Astrocyte of the cerebellum (primary cell): ENCODE measurements at regions not wholly inside any gene's neighbourhood (a gene's known extent, or its start where the extent isn't known, plus 50 kb on each side); places are given as distances from the start of the nearest gene placed in this dataset.

Experiments used
- DNase-seq: peaks from one replicate; pipeline ENCODE4 v3.0.0-alpha.2; 2011; ENCODE audit warnings: low read depth
- H3K4me3 ChIP-seq: 2 replicates; pipeline ENCODE4 v1.5.1; 2011; ENCODE audit warnings: mild to moderate bottlenecking, low read depth, low read length, moderate library complexity
- CTCF ChIP-seq: IDR thresholded peaks from 2 replicates; pipeline ENCODE4 v1.5.1; 2012; ENCODE audit warnings: low read length, low read depth, moderate library complexity, mild to moderate bottlenecking; ENCODE audit errors: missing control alignments
- in situ Hi-C: cut with HindIII; loops from 2 replicates; pipeline ENCODE4 v1.10.0; 2017; ENCODE audit warnings: low sequenced_read_pairs

GRCh38 chr11:127726367-127726766 is 725.8 kb upstream of the KIRREL3 start:
- H3K4me3 ChIP-seq = no peak overlapping the region
- in situ Hi-C loops = no loop called here
- no peak for DNase-seq
- no peak for TF ChIP-seq CTCF

GRCh38 chr11:127723714-127724113 is 723.1 kb upstream of the KIRREL3 start:
- in situ Hi-C loops = no loop called here
- DNase-seq = no peak
- TF ChIP-seq CTCF = no peak
- no peak overlapping the region for H3K4me3 ChIP-seq

- DNase-seq = no peak
- in situ Hi-C loops = no loop called here
- TF ChIP-seq CTCF = no peak
- H3K4me3 ChIP-seq = no peak overlapping the region
Measured at GRCh38 chr11:127713226-127713625, 712.7 kb upstream of the KIRREL3 start.

GRCh38 chr11:127711748-127712147 is 711.2 kb upstream of the KIRREL3 start:
- in situ Hi-C loops = no loop called here
- TF ChIP-seq CTCF = no peak

GRCh38 chr11:127710831-127711230 is 710.3 kb upstream of the KIRREL3 start:
- DNase-seq = no peak
- no peak for TF ChIP-seq CTCF

More at GRCh38 chr11:127711748-127712147, 711.2 kb upstream of the KIRREL3 start:
- no peak overlapping the region for H3K4me3 ChIP-seq
- no peak for DNase-seq

GRCh38 chr11:127709960-127710359 is 709.4 kb upstream of the KIRREL3 start:
- DNase-seq = no peak
- H3K4me3 ChIP-seq = no peak overlapping the region
- in situ Hi-C loops = no loop called here
- no peak for TF ChIP-seq CTCF

More at GRCh38 chr11:127710831-127711230, 710.3 kb upstream of the KIRREL3 start:
- no peak overlapping the region for H3K4me3 ChIP-seq
- in situ Hi-C loops = no loop called here

GRCh38 chr11:127693686-127694085 is 693.1 kb upstream of the KIRREL3 start:
- TF ChIP-seq CTCF = no peak
- no peak overlapping the region for H3K4me3 ChIP-seq
- no peak for DNase-seq
- in situ Hi-C loops = no loop called here
